ENCODE measurements at regions not wholly inside any gene's neighbourhood (a gene's known extent, or its start where the extent isn't known, plus 50 kb on each side); places are given as distances from the start of the nearest gene placed in this dataset.
"Not testable (repeated sequence)": the region's sequence is repeated elsewhere in the genome, so short reads cannot be mapped to it uniquely, and the experiment has no call there.

GRCh38 chr2:216932863-216933548 lies 73.1 kb upstream of the TNP1 start:
- peaks cover 19% of the 10 kb centered on the region for H3K4me1 ChIP-seq (ENCODE audit: insufficient read depth, low read length)
- H3K36me3 ChIP-seq (ENCODE audit: insufficient read depth, low read length), result no peaks in the 10 kb centered on the region
- no peaks in the 10 kb centered on the region for H3K9me3 ChIP-seq (ENCODE audit: control insufficient read depth, insufficient read depth, low read length)
- H3K9ac ChIP-seq (ENCODE audit: low read depth, low read length), result no peak overlapping the region

- H3K9ac ChIP-seq (ENCODE audit: low read depth, low read length), result no peak overlapping the region
- no peaks in the 10 kb centered on the region for H3K9me3 ChIP-seq (ENCODE audit: control insufficient read depth, insufficient read depth, low read length)
Observed at GRCh38 chr2:216932113-216932862, 72.4 kb upstream of the TNP1 start.

GRCh38 chr2:216930716-216931115 lies 70.9 kb upstream of the TNP1 start:
- H3K9ac ChIP-seq (ENCODE audit: low read depth, low read length), result no peak overlapping the region
- peaks cover 19% of the 10 kb centered on the region for H3K4me1 ChIP-seq (ENCODE audit: insufficient read depth, low read length)
- H3K9me3 ChIP-seq (ENCODE audit: control insufficient read depth, insufficient read depth, low read length), result no peaks in the 10 kb centered on the region
- no peaks in the 10 kb centered on the region for H3K36me3 ChIP-seq (ENCODE audit: insufficient read depth, low read length)

More at GRCh38 chr2:216932113-216932862, 72.4 kb upstream of the TNP1 start:
- H3K4me1 ChIP-seq (ENCODE audit: insufficient read depth, low read length), result peaks cover 19% of the 10 kb centered on the region
- H3K36me3 ChIP-seq (ENCODE audit: insufficient read depth, low read length), result no peaks in the 10 kb centered on the region

- not testable (repeated sequence) for H3K36me3 ChIP-seq (ENCODE audit: insufficient read depth, low read length); H3K9me3 ChIP-seq (ENCODE audit: control insufficient read depth, insufficient read depth, low read length); H3K9ac ChIP-seq (ENCODE audit: low read depth, low read length)
- H3K4me1 ChIP-seq (ENCODE audit: insufficient read depth, low read length), result peaks cover 12% of the 10 kb centered on the region
Observed at GRCh38 chr2:216929338-216929737, 69.5 kb upstream of the TNP1 start.

- Histone ChIP-seq H3K9me3 (ENCODE audit: control insufficient read depth, insufficient read depth, low read length) (no peaks in the 10 kb centered on the region), H3K36me3 (ENCODE audit: insufficient read depth, low read length) (no peaks in the 10 kb centered on the region), H3K9ac (ENCODE audit: low read depth, low read length) (no peak overlapping the region), H3K4me1 (ENCODE audit: insufficient read depth, low read length) (peaks cover 4% of the 10 kb centered on the region)
Observed at GRCh38 chr2:216927163-216927562, 67.3 kb upstream of the TNP1 start.

- Histone ChIP-seq H3K9me3 (ENCODE audit: control insufficient read depth, insufficient read depth, low read length) (no peaks in the 10 kb centered on the region), H3K36me3 (ENCODE audit: insufficient read depth, low read length) (no peaks in the 10 kb centered on the region), H3K9ac (ENCODE audit: low read depth, low read length) (no peak overlapping the region), H3K4me1 (ENCODE audit: insufficient read depth, low read length) (peaks cover 4% of the 10 kb centered on the region)
Observed at GRCh38 chr2:216925636-216926366, 65.9 kb upstream of the TNP1 start.

GRCh38 chr2:216925006-216925405 lies 65.1 kb upstream of the TNP1 start:
- Histone ChIP-seq H3K4me1 (ENCODE audit: insufficient read depth, low read length) (peaks cover 4% of the 10 kb centered on the region), H3K9me3 (ENCODE audit: control insufficient read depth, insufficient read depth, low read length) (no peaks in the 10 kb centered on the region), H3K36me3 (ENCODE audit: insufficient read depth, low read length) (no peaks in the 10 kb centered on the region), H3K9ac (ENCODE audit: low read depth, low read length) (no peak overlapping the region)

- H3K9me3 ChIP-seq (ENCODE audit: control insufficient read depth, insufficient read depth, low read length), result no peaks in the 10 kb centered on the region
- H3K4me1 ChIP-seq (ENCODE audit: insufficient read depth, low read length), result peaks cover 4% of the 10 kb centered on the region
- H3K36me3 ChIP-seq (ENCODE audit: insufficient read depth, low read length), result no peaks in the 10 kb centered on the region
- no peak overlapping the region for H3K9ac ChIP-seq (ENCODE audit: low read depth, low read length)
Observed at GRCh38 chr2:216923706-216924105, 63.8 kb upstream of the TNP1 start.

- H3K36me3 ChIP-seq (ENCODE audit: insufficient read depth, low read length), result no peaks in the 10 kb centered on the region
Observed at GRCh38 chr2:216922175-216922780, 62.4 kb upstream of the TNP1 start.

GRCh38 chr2:216920937-216921456 lies 61.1 kb upstream of the TNP1 start:
- no peaks in the 10 kb centered on the region for H3K9me3 ChIP-seq (ENCODE audit: control insufficient read depth, insufficient read depth, low read length)
- peaks cover 4% of the 10 kb centered on the region for H3K4me1 ChIP-seq (ENCODE audit: insufficient read depth, low read length)
- no peak overlapping the region for H3K9ac ChIP-seq (ENCODE audit: low read depth, low read length)
- no peaks in the 10 kb centered on the region for H3K36me3 ChIP-seq (ENCODE audit: insufficient read depth, low read length)

More at GRCh38 chr2:216922175-216922780, 62.4 kb upstream of the TNP1 start:
- no peaks in the 10 kb centered on the region for H3K9me3 ChIP-seq (ENCODE audit: control insufficient read depth, insufficient read depth, low read length)
- H3K4me1 ChIP-seq (ENCODE audit: insufficient read depth, low read length), result peaks cover 4% of the 10 kb centered on the region
- no peak overlapping the region for H3K9ac ChIP-seq (ENCODE audit: low read depth, low read length)

GRCh38 chr2:216920143-216920876 lies 60.4 kb upstream of the TNP1 start:
- Histone ChIP-seq H3K9ac (ENCODE audit: low read depth, low read length) (no peak overlapping the region), H3K9me3 (ENCODE audit: control insufficient read depth, insufficient read depth, low read length) (no peaks in the 10 kb centered on the region), H3K36me3 (ENCODE audit: insufficient read depth, low read length) (no peaks in the 10 kb centered on the region), H3K4me1 (ENCODE audit: insufficient read depth, low read length) (peaks cover 4% of the 10 kb centered on the region)

- no peaks in the 10 kb centered on the region for H3K9me3 ChIP-seq (ENCODE audit: control insufficient read depth, insufficient read depth, low read length)
- H3K36me3 ChIP-seq (ENCODE audit: insufficient read depth, low read length), result no peaks in the 10 kb centered on the region
- no peak overlapping the region for H3K9ac ChIP-seq (ENCODE audit: low read depth, low read length)
- H3K4me1 ChIP-seq (ENCODE audit: insufficient read depth, low read length), result peaks cover 4% of the 10 kb centered on the region
Observed at GRCh38 chr2:216918088-216918680, 58.3 kb upstream of the TNP1 start.

GRCh38 chr2:216916956-216917650 lies 57.2 kb upstream of the TNP1 start:
- Histone ChIP-seq H3K36me3 (ENCODE audit: insufficient read depth, low read length) (no peaks in the 10 kb centered on the region), H3K9ac (ENCODE audit: low read depth, low read length) (no peak overlapping the region), H3K4me1 (ENCODE audit: insufficient read depth, low read length) (no peaks in the 10 kb centered on the region), H3K9me3 (ENCODE audit: control insufficient read depth, insufficient read depth, low read length) (no peaks in the 10 kb centered on the region)
